ENCODE measurements at regions not wholly inside any gene's neighbourhood (a gene's known extent, or its start where the extent isn't known, plus 50 kb on each side); places are given as distances from the start of the nearest gene placed in this dataset.

DNA sequence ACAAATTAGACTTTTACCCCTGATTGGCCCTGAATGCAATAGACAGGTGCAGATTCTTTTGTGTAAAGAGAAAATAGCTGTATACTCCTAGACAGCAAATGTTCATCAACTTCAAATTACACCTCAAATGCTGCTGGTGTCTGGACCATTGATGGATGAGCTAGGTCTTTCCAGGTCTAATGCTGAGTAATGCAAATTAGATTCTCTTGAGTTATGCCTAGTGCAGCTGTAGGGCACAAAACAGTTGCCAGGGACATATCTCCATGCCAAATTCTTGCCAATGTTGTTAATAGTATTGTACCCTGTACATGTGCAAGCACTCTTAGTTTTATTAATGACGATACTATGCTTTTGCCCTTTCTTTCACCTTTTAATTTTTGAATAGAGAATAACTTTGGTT lies 72.3 kb upstream of the CNTLN start:
- no CpG with 5 or more reads among the region's 1 CpG for WGBS (ENCODE audit: extremely low coverage, insufficient coverage, low lambda C conversion rate)
- H3K4me3 ChIP-seq (ENCODE audit: low read length) = no peak overlapping the region
- no peak overlapping the region for H3K27ac ChIP-seq (ENCODE audit: low read depth, low read length)

DNA sequence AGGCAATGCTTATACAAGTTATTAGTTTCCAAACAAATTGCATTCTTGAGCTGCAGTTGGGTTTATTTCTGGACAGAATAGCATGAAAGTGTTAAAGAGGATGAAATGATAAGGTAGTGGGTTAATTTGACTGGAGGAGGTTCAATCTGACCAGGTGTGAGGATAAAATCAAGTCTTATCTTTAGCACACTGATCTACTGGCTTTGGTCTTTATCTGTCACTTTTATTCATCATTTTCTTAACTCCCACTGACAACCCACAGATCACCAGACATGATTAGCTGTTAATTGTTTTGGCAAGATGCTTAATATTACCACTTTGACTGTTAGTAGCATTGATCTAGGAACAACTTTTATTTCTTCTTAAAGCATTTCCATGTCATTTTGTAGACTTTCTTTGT lies 74.4 kb upstream of the CNTLN start:
- no peak overlapping the region for H2BK120ac ChIP-seq (ENCODE audit: low read depth, low read length)

More for the DNA sequence above, 72.3 kb upstream of the CNTLN start:
- no peaks in the 10 kb centered on the region for H3K4me1 ChIP-seq (ENCODE audit: control insufficient read depth, low read depth, low read length)
- no peak overlapping the region for H3K56ac ChIP-seq (ENCODE audit: low read length)
- H3K36me3 ChIP-seq (ENCODE audit: control insufficient read depth, insufficient read depth, low read length) = no peaks in the 10 kb centered on the region
- H3K79me1 ChIP-seq (ENCODE audit: low read length) = no peaks in the 10 kb centered on the region
- H4K5ac ChIP-seq (ENCODE audit: low read length) = no peak overlapping the region
- no peak overlapping the region for H2BK5ac ChIP-seq (ENCODE audit: low read length)
- H3K4me2 ChIP-seq (ENCODE audit: low read length) = no peak overlapping the region
- H3K27me3 ChIP-seq (ENCODE audit: insufficient read depth, low read length, poor library complexity) = peaks cover 2% of the 10 kb centered on the region
- no peak overlapping the region for H3K23ac ChIP-seq (ENCODE audit: low read length)
- no peak overlapping the region for H2BK120ac ChIP-seq (ENCODE audit: low read depth, low read length)
- no peaks in the 10 kb centered on the region for H3K79me2 ChIP-seq (ENCODE audit: control insufficient read depth, insufficient read depth, low read length)
- H2BK15ac ChIP-seq (replicated peaks; ENCODE audit: low read depth) = no peak overlapping the region
- no peak overlapping the region for H4K8ac ChIP-seq (ENCODE audit: low read depth, low read length)
- DNase-seq = no peak
- no peak overlapping the region for H2AK5ac ChIP-seq (ENCODE audit: low read length)
- no peak overlapping the region for H3K18ac ChIP-seq (ENCODE audit: low read length)
- no peak overlapping the region for H3K9ac ChIP-seq (ENCODE audit: low read length)
- H3K4ac ChIP-seq (ENCODE audit: low read depth, low read length) = no peak overlapping the region

DNA sequence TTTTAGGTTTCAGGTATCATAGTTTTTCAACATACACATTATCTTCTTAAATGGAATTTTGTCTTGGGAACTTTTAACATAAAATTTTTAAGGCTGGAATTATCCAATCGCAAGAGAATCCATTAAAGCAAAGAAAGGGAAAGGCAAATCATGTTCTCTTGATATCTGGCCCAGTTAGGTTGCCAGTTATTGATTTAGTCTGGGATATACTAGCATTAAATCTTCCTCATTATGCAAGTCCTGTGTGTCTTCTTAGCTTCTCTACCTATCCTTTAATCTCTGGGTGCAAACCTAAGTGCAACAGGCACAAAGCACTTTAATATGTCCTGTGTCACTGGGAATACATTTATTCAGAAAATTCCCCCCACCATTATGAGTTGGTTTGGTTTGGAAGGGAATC lies 75.4 kb upstream of the CNTLN start:
- peaks cover 2% of the 10 kb centered on the region for H3K27me3 ChIP-seq (ENCODE audit: insufficient read depth, low read length, poor library complexity)
- no peak overlapping the region for H3K4ac ChIP-seq (ENCODE audit: low read depth, low read length)
- H2BK5ac ChIP-seq (ENCODE audit: low read length) = no peak overlapping the region
- H3K56ac ChIP-seq (ENCODE audit: low read length) = no peak overlapping the region
- H2BK120ac ChIP-seq (ENCODE audit: low read depth, low read length) = no peak overlapping the region
- H3K4me1 ChIP-seq (ENCODE audit: control insufficient read depth, low read depth, low read length) = no peaks in the 10 kb centered on the region
- H4K5ac ChIP-seq (ENCODE audit: low read length) = no peak overlapping the region
- no peaks in the 10 kb centered on the region for H3K36me3 ChIP-seq (ENCODE audit: control insufficient read depth, insufficient read depth, low read length)
- H3K9ac ChIP-seq (ENCODE audit: low read length) = no peak overlapping the region
- no peak overlapping the region for H3K23ac ChIP-seq (ENCODE audit: low read length)
- H3K79me2 ChIP-seq (ENCODE audit: control insufficient read depth, insufficient read depth, low read length) = no peaks in the 10 kb centered on the region
- no peak overlapping the region for H3K4me3 ChIP-seq (ENCODE audit: low read length)
- DNase-seq = no peak
- no peak overlapping the region for H2BK15ac ChIP-seq (replicated peaks; ENCODE audit: low read depth)
- H4K8ac ChIP-seq (ENCODE audit: low read depth, low read length) = no peak overlapping the region
- WGBS (ENCODE audit: extremely low coverage, insufficient coverage, low lambda C conversion rate) = no CpG with 5 or more reads among the region's 1 CpG
- no peaks in the 10 kb centered on the region for H3K79me1 ChIP-seq (ENCODE audit: low read length)
- no peak overlapping the region for H2AK5ac ChIP-seq (ENCODE audit: low read length)
- H3K27ac ChIP-seq (ENCODE audit: low read depth, low read length) = no peak overlapping the region
- no peak overlapping the region for H3K18ac ChIP-seq (ENCODE audit: low read length)
- H3K4me2 ChIP-seq (ENCODE audit: low read length) = no peak overlapping the region

More for the DNA sequence above, 74.4 kb upstream of the CNTLN start:
- Histone ChIP-seq H3K4me2 (ENCODE audit: low read length) (no peak overlapping the region), H3K18ac (ENCODE audit: low read length) (no peak overlapping the region), H3K4me1 (ENCODE audit: control insufficient read depth, low read depth, low read length) (no peaks in the 10 kb centered on the region), H3K79me1 (ENCODE audit: low read length) (no peaks in the 10 kb centered on the region), H3K56ac (ENCODE audit: low read length) (no peak overlapping the region), H3K4me3 (ENCODE audit: low read length) (no peak overlapping the region), H4K5ac (ENCODE audit: low read length) (no peak overlapping the region), H2BK15ac (replicated peaks; ENCODE audit: low read depth) (no peak overlapping the region), H4K8ac (ENCODE audit: low read depth, low read length) (no peak overlapping the region), H3K23ac (ENCODE audit: low read length) (no peak overlapping the region), H3K79me2 (ENCODE audit: control insufficient read depth, insufficient read depth, low read length) (no peaks in the 10 kb centered on the region), H2BK5ac (ENCODE audit: low read length) (no peak overlapping the region), H3K27me3 (ENCODE audit: insufficient read depth, low read length, poor library complexity) (peaks cover 2% of the 10 kb centered on the region), H3K36me3 (ENCODE audit: control insufficient read depth, insufficient read depth, low read length) (no peaks in the 10 kb centered on the region), H3K27ac (ENCODE audit: low read depth, low read length) (no peak overlapping the region), H3K9ac (ENCODE audit: low read length) (no peak overlapping the region), H2AK5ac (ENCODE audit: low read length) (no peak overlapping the region), H3K4ac (ENCODE audit: low read depth, low read length) (no peak overlapping the region)
- DNase-seq = peak; percentile 54

DNA sequence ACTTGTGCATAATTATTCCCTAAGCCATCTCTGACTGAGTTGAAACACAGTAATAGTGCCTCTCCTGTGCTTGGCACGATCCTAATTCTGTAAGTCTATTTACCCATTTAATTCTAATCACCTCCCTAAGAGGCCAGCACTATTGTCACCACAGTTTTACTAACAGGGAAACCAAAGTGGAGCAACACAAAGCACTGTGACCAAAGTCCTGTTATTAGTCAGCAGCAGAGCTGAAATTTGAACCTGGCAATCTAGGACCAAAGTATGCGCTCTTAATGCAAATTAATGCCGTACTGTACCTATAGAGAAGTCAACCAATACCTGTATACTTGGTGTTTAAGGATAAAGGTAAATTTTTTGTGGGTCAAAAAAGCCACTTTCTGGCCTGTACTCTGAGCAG lies 77.1 kb upstream of the CNTLN start:
- Histone ChIP-seq H2AK5ac (ENCODE audit: low read length) (no peak overlapping the region), H3K4me1 (ENCODE audit: control insufficient read depth, low read depth, low read length) (no peaks in the 10 kb centered on the region), H2BK15ac (replicated peaks; ENCODE audit: low read depth) (no peak overlapping the region), H3K9ac (ENCODE audit: low read length) (no peak overlapping the region), H3K56ac (ENCODE audit: low read length) (no peak overlapping the region), H3K79me2 (ENCODE audit: control insufficient read depth, insufficient read depth, low read length) (no peaks in the 10 kb centered on the region), H3K27me3 (ENCODE audit: insufficient read depth, low read length, poor library complexity) (peaks cover 2% of the 10 kb centered on the region), H3K27ac (ENCODE audit: low read depth, low read length) (no peak overlapping the region), H2BK120ac (ENCODE audit: low read depth, low read length) (no peak overlapping the region), H3K4me3 (ENCODE audit: low read length) (no peak overlapping the region), H4K5ac (ENCODE audit: low read length) (no peak overlapping the region), H3K36me3 (ENCODE audit: control insufficient read depth, insufficient read depth, low read length) (no peaks in the 10 kb centered on the region), H2BK5ac (ENCODE audit: low read length) (no peak overlapping the region), H3K18ac (ENCODE audit: low read length) (no peak overlapping the region), H4K8ac (ENCODE audit: low read depth, low read length) (no peak overlapping the region), H3K79me1 (ENCODE audit: low read length) (no peaks in the 10 kb centered on the region), H3K4me2 (ENCODE audit: low read length) (no peak overlapping the region), H3K4ac (ENCODE audit: low read depth, low read length) (no peak overlapping the region), H3K23ac (ENCODE audit: low read length) (no peak overlapping the region)
- WGBS (ENCODE audit: extremely low coverage, insufficient coverage, low lambda C conversion rate) = no CpG with 5 or more reads among the region's 3 CpGs
- no peak for DNase-seq

DNA sequence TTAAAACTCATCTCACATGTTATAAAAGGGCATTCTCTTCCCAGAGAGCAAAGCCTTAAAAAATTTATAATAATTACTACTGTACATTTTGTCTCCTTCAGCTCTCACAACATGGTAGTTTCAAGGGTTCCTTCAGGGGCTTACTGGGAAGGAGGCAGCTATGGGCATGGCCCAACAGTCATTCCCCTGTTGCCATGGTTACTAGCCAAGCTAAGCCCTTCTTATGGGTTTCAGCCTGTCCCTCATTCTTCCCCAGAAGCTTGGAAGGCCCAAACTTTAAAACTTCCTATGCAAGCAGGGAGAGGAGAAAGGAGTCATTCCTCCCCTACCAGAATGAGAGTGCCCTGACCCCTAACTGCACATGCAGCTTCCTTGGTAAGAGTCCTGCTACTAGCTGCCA lies 82.2 kb upstream of the CNTLN start:
- H2BK5ac ChIP-seq (ENCODE audit: low read length) = no peak overlapping the region
- peak; percentile 49 for DNase-seq
- H3K27me3 ChIP-seq (ENCODE audit: insufficient read depth, low read length, poor library complexity) = no peaks in the 10 kb centered on the region
- no peak overlapping the region for H3K27ac ChIP-seq (ENCODE audit: low read depth, low read length)
- H3K79me2 ChIP-seq (ENCODE audit: control insufficient read depth, insufficient read depth, low read length) = no peaks in the 10 kb centered on the region
- no peak overlapping the region for H3K56ac ChIP-seq (ENCODE audit: low read length)
- no peak overlapping the region for H3K9ac ChIP-seq (ENCODE audit: low read length)
- H3K4ac ChIP-seq (ENCODE audit: low read depth, low read length) = no peak overlapping the region
- H3K79me1 ChIP-seq (ENCODE audit: low read length) = no peaks in the 10 kb centered on the region
- H4K5ac ChIP-seq (ENCODE audit: low read length) = no peak overlapping the region
- no peak overlapping the region for H3K23ac ChIP-seq (ENCODE audit: low read length)
- H3K36me3 ChIP-seq (ENCODE audit: control insufficient read depth, insufficient read depth, low read length) = no peaks in the 10 kb centered on the region
- no peak overlapping the region for H2BK120ac ChIP-seq (ENCODE audit: low read depth, low read length)
- H4K8ac ChIP-seq (ENCODE audit: low read depth, low read length) = no peak overlapping the region
- no peak overlapping the region for H3K4me2 ChIP-seq (ENCODE audit: low read length)
- H3K4me1 ChIP-seq (ENCODE audit: control insufficient read depth, low read depth, low read length) = no peaks in the 10 kb centered on the region
- H2BK15ac ChIP-seq (replicated peaks; ENCODE audit: low read depth) = no peak overlapping the region
- no peak overlapping the region for H3K18ac ChIP-seq (ENCODE audit: low read length)
- no peak overlapping the region for H2AK5ac ChIP-seq (ENCODE audit: low read length)
- no peak overlapping the region for H3K4me3 ChIP-seq (ENCODE audit: low read length)

DNA sequence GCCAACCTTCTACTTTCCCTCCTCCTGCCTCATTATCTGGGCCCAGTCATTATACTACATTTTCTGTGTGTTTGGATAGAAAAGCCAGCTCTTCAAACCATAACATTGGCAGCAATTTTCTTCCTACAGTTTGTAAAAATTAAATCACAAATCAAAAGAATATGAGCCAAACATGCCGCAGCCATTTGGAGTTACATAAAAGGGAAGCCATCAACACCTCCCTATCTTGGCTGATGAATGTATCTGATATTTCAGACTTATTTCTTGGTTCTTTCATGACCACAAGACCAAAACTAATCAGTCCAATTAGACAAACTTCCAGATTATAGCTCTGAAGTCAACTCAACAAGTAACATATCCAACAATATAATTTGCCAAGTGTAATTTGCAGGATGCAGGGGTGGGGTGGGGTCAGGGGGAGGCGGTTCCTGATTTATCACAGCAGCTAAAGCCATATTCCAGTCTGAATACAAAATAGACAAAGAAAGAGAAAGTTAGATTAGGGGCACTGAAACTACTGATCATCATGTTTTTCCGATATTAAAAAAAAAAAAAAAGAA lies 89.4 kb upstream of the CNTLN start:
- H3K56ac ChIP-seq (ENCODE audit: low read length) = no peak overlapping the region
- no peaks in the 10 kb centered on the region for H3K79me2 ChIP-seq (ENCODE audit: control insufficient read depth, insufficient read depth, low read length)
- no peak overlapping the region for H3K4me2 ChIP-seq (ENCODE audit: low read length)
- no peak overlapping the region for H3K27ac ChIP-seq (ENCODE audit: low read depth, low read length)
- H3K9ac ChIP-seq (ENCODE audit: low read length) = no peak overlapping the region
- no peak overlapping the region for H3K4ac ChIP-seq (ENCODE audit: low read depth, low read length)
- no peaks in the 10 kb centered on the region for H3K27me3 ChIP-seq (ENCODE audit: insufficient read depth, low read length, poor library complexity)
- H3K4me3 ChIP-seq (ENCODE audit: low read length) = no peak overlapping the region
- H2BK120ac ChIP-seq (ENCODE audit: low read depth, low read length) = no peak overlapping the region
- no peaks in the 10 kb centered on the region for H3K4me1 ChIP-seq (ENCODE audit: control insufficient read depth, low read depth, low read length)
- WGBS (ENCODE audit: extremely low coverage, insufficient coverage, low lambda C conversion rate) = no CpG with 5 or more reads among the region's 3 CpGs
- H2AK5ac ChIP-seq (ENCODE audit: low read length) = no peak overlapping the region
- H3K18ac ChIP-seq (ENCODE audit: low read length) = no peak overlapping the region
- no peak overlapping the region for H2BK5ac ChIP-seq (ENCODE audit: low read length)
- H3K79me1 ChIP-seq (ENCODE audit: low read length) = no peaks in the 10 kb centered on the region
- H4K5ac ChIP-seq (ENCODE audit: low read length) = no peak overlapping the region
- no peak overlapping the region for H3K23ac ChIP-seq (ENCODE audit: low read length)
- no peak overlapping the region for H2BK15ac ChIP-seq (replicated peaks; ENCODE audit: low read depth)
- no peak overlapping the region for H4K8ac ChIP-seq (ENCODE audit: low read depth, low read length)
- H3K36me3 ChIP-seq (ENCODE audit: control insufficient read depth, insufficient read depth, low read length) = no peaks in the 10 kb centered on the region
- no peak for DNase-seq
